OCI-LY3 (cell line): ENCODE measurements at regions not wholly inside any gene's neighbourhood (a gene's known extent, or its start where the extent isn't known, plus 50 kb on each side); places are given as distances from the start of the nearest gene placed in this dataset.

Experiments used
- EZH2phosphoT487 ChIP-seq: fragments of 200-600 bp; shearing (Covaris generic); IDR thresholded peaks from 2 replicates; pipeline ENCODE4 v1.6.1; 2018; ENCODE audit warnings: antibody characterized with exemption, mixed run types, low read depth
- TF ChIP-seq, protein P1 (sequence below): fragments of 200-600, 300-600 bp; sonication (generic); IDR thresholded peaks from 2 replicates; pipeline ENCODE4 v1.5.1; 2014; ENCODE audit warnings: antibody characterized with exemption, low read length, low read depth

DNA sequence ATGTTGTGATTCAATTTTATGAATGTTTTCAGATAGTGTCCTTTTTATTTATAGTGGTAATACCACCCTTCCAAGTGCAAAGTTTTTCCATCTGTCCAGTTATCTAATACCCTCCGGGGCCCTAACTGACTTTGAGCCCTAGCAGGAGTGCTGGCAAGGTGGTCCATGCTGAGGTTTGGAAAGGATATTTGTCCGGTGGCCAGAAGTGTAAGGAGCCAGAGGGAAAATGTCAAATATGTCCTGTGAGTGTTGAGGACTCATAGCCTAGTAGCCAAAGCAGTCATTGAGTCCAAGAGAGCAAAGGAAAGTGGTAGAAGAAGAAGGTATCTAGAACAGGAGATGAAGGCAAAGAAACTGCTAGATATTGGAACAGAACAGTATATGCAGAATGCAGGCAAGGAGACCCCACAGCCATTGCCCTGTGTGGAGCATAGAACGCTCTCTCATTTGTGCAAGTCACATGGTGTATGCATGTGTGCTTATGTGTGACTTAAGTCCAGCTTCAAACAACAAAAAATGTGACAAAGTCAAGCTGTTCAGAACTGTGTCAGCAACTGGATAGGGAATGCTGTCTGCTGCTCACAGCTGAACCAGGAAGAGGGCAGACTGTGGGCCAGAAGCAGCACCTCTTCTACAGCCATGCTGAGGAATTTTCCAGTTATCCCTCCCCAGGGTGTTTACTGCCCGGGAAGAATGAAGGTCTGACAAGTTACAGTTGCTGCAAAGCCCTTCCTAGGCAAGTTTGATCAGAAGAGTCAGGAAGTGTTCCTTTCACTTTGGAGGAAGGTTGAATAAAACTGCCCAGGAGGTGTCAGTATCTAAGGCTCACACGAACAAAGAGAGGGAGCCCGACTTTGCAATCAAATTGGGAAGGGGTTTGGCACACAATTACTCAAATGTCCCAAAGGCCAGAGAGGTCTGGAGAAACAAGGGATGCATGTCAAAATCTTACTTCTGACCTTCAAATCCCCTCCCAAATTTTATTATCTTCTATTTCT lies 463.3 kb upstream of the DMAC1 start:
- TF ChIP-seq, protein P1, sequence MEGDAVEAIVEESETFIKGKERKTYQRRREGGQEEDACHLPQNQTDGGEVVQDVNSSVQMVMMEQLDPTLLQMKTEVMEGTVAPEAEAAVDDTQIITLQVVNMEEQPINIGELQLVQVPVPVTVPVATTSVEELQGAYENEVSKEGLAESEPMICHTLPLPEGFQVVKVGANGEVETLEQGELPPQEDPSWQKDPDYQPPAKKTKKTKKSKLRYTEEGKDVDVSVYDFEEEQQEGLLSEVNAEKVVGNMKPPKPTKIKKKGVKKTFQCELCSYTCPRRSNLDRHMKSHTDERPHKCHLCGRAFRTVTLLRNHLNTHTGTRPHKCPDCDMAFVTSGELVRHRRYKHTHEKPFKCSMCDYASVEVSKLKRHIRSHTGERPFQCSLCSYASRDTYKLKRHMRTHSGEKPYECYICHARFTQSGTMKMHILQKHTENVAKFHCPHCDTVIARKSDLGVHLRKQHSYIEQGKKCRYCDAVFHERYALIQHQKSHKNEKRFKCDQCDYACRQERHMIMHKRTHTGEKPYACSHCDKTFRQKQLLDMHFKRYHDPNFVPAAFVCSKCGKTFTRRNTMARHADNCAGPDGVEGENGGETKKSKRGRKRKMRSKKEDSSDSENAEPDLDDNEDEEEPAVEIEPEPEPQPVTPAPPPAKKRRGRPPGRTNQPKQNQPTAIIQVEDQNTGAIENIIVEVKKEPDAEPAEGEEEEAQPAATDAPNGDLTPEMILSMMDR = no peak
- no peak for TF ChIP-seq EZH2phosphoT487
